AG08396 (cell line): ENCODE measurements at regions not wholly inside any gene's neighbourhood (a gene's known extent, or its start where the extent isn't known, plus 50 kb on each side); places are given as distances from the start of the nearest gene placed in this dataset.
A peak's percentile ranks its signal among the peaks of the same experiment; 100 is the strongest.

ENCODE experiments used
- DNase-seq: peaks from one replicate; pipeline ENCODE4 v3.0.0; 2012; ENCODE audit warnings: low spot score, mixed read lengths

GRCh38 chr11:80255021-80255420 is 814.2 kb upstream of the TENM4 start:
- DNase-seq, result no peak

GRCh38 chr11:80241766-80242165 is 800.9 kb upstream of the TENM4 start:
- no peak for DNase-seq

- no peak for DNase-seq
Observed at GRCh38 chr11:80240245-80240644, 799.4 kb upstream of the TENM4 start.

- no peak for DNase-seq
Observed at GRCh38 chr11:80239217-80239616, 798.4 kb upstream of the TENM4 start.

- DNase-seq, result no peak
Observed at GRCh38 chr11:80227915-80228314, 787.1 kb upstream of the TENM4 start.

- DNase-seq, result no peak
Observed at GRCh38 chr11:80214413-80214812, 773.6 kb upstream of the TENM4 start.

GRCh38 chr11:80211673-80212072 is 770.8 kb upstream of the TENM4 start:
- no peak for DNase-seq

GRCh38 chr11:80204021-80204420 is 763.2 kb upstream of the TENM4 start:
- DNase-seq, result no peak

- no peak for DNase-seq
Observed at GRCh38 chr11:80196932-80197554, 756.2 kb upstream of the TENM4 start.

- DNase-seq, result no peak
Observed at GRCh38 chr11:80196041-80196440, 755.2 kb upstream of the TENM4 start.

- no peak for DNase-seq
Observed at GRCh38 chr11:80194625-80195024, 753.8 kb upstream of the TENM4 start.

GRCh38 chr11:80194016-80194415 is 753.2 kb upstream of the TENM4 start:
- DNase-seq, result no peak

- DNase-seq, result no peak
Observed at GRCh38 chr11:80188076-80188627, 747.3 kb upstream of the TENM4 start.

GRCh38 chr11:80186692-80187091 is 745.9 kb upstream of the TENM4 start:
- no peak for DNase-seq

GRCh38 chr11:80182901-80183300 is 742.1 kb upstream of the TENM4 start:
- DNase-seq, result no peak

GRCh38 chr11:80173371-80174136 is 732.7 kb upstream of the TENM4 start:
- DNase-seq, result no peak

- no peak for DNase-seq
Observed at GRCh38 chr11:80168796-80169195, 728.0 kb upstream of the TENM4 start.

GRCh38 chr11:80167766-80168165 is 726.9 kb upstream of the TENM4 start:
- DNase-seq, result no peak

GRCh38 chr11:80165744-80166143 is 724.9 kb upstream of the TENM4 start:
- peak; percentile 13 for DNase-seq

GRCh38 chr11:80163441-80163840 is 722.6 kb upstream of the TENM4 start:
- no peak for DNase-seq

- DNase-seq, result no peak
Observed at GRCh38 chr11:80163011-80163410, 722.2 kb upstream of the TENM4 start.

GRCh38 chr11:80162387-80162786 is 721.6 kb upstream of the TENM4 start:
- DNase-seq, result no peak

- no peak for DNase-seq
Observed at GRCh38 chr11:80157447-80157846, 716.6 kb upstream of the TENM4 start.

GRCh38 chr11:80156062-80156461 is 715.2 kb upstream of the TENM4 start:
- no peak for DNase-seq
